Stomach (tissue), 8 donors: ENCODE measurements at regions not wholly inside any gene's neighbourhood (a gene's known extent, or its start where the extent isn't known, plus 50 kb on each side); places are given as distances from the start of the nearest gene placed in this dataset.

Source experiments
- DNase-seq, 2 donors: peaks; one replicate each; pipeline versions ENCODE4 v3.0.0 to v3.0.0-alpha.2; 2013 to 2019
- H3K27ac ChIP-seq, 5 donors: fragments of 200-600 bp in 4 of 5; sonication (generic) in 4 of 5; one replicate each; pipeline ENCODE4 v1.5.1; 2013 to 2019; ENCODE audit warnings: mild to moderate bottlenecking in 1 of 5, moderate library complexity in 1 of 5
- H3K27me3 ChIP-seq, 3 donors: fragments of 200-600 bp; sonication (generic); one replicate each; pipeline ENCODE4 v1.5.1; 2017 to 2019; ENCODE audit warnings: mixed run types in 1 of 3
- H3K36me3 ChIP-seq, 4 donors: fragments of 200-600 bp; sonication (generic); 1 replicate in 3 of 4; 2 replicates in 1 of 4; pipeline ENCODE4 v1.5.1; 2016 to 2019
- H3K4me1 ChIP-seq, 4 donors: fragments of 200-600 bp; sonication (generic); one replicate each; pipeline ENCODE4 v1.5.1; 2016 to 2019
- H3K4me3 ChIP-seq, 4 donors: fragments of 200-600 bp; sonication (generic) in 3 of 4; one replicate each; pipeline ENCODE4 v1.5.1; 2016 to 2019; ENCODE audit warnings: mild to moderate bottlenecking in 1 of 4
- H3K9me3 ChIP-seq, 4 donors: fragments of 200-600 bp; sonication (generic); one replicate each; pipeline ENCODE4 v1.5.1; 2016 to 2019
- EP300 ChIP-seq: sonication (generic); formaldehyde crosslinking; IDR thresholded peaks from one replicate; pipeline ENCODE4 v1.6.1; 2017; ENCODE audit warnings: antibody characterized with exemption
- POLR2A ChIP-seq, 4 donors: fragments of 450-650 bp; IDR thresholded peaks; one replicate each; pipeline ENCODE4 v1.6.1; 2016; ENCODE audit warnings: antibody characterized with exemption in 4 of 4, control low read depth in 2 of 4, mild to moderate bottlenecking in 1 of 4, moderate library complexity in 1 of 4
- POLR2AphosphoS5 ChIP-seq, 3 donors: sonication (generic); formaldehyde crosslinking; IDR thresholded peaks; one replicate each; pipeline ENCODE4 v1.6.1; 2016; ENCODE audit warnings: antibody characterized with exemption in 3 of 3
- WGBS, 5 donors: extraction: QIAGEN DNeasy Blood & Tissue Kit in 3 of 5; methylation state at CpG; one replicate each; pipeline versions ENCODE4 v1.1.5 to v1.1.7; 2013 to 2018; 5-methylcytosine and 5-hydroxymethylcytosine counted together
- intact Hi-C: fragments of 100-400 bp; cut with DNase I; formaldehyde crosslinking; loops from one replicate; pipeline ENCODE4 v1.15.1; 2023; ENCODE audit warnings: low total_unique reads
- TF ChIP-seq, protein P1 (sequence below), 7 experiments: fragments of 450-650 bp in 4 of 7; fragments of 200-600 bp in 3 of 7; sonication (generic) in 3 of 7; IDR thresholded peaks; one replicate each; pipeline ENCODE4 v1.5.1; 2016 to 2019; ENCODE audit warnings: antibody characterized with exemption in 7 of 7, control low read depth in 2 of 7, mild to moderate bottlenecking in 1 of 7
- donor health status: healthy with polysubstance abuse.
- donor health status: Bipolar disorder and iron deficiency.
- donor health status: healthy.

DNA sequence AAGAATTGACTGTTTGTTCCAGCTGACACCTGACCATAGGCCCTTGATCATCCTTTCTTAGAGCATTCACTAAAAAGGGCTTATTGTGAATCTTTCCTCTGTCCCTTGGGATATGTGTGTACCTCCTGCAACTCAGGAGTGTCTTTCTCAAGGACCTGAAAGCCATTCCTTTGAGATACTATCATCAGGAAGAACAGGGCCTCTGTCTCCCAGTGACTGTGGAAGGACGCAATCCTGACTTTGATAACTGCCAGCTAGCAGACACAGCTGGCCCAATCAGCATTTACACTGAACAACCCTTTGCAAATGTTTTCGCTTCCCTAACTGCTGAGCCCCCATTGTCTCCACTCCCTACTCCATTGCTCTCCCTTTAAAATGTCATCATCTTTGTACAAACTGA is 144.4 kb downstream of the RMI1 start:
- H3K9me3 ChIP-seq: no peaks in the 10 kb centered on the region
- H3K36me3 ChIP-seq: no peaks in the 10 kb centered on the region
- no peak overlapping the region for H3K4me3 ChIP-seq
- intact Hi-C loops: no loop called here
- no peak for DNase-seq
- H3K27me3 ChIP-seq: no peaks in the 10 kb centered on the region
- peaks cover 0 to 22% (median 13%) of the 10 kb centered on the region in 4 donors for H3K4me1 ChIP-seq
- H3K27ac ChIP-seq: no peak overlapping the region
- WGBS, 5 donors: 89 to 100% (median 94%) methylated on average over 2 of the region's 2 CpGs
- TF ChIP-seq, protein P1, sequence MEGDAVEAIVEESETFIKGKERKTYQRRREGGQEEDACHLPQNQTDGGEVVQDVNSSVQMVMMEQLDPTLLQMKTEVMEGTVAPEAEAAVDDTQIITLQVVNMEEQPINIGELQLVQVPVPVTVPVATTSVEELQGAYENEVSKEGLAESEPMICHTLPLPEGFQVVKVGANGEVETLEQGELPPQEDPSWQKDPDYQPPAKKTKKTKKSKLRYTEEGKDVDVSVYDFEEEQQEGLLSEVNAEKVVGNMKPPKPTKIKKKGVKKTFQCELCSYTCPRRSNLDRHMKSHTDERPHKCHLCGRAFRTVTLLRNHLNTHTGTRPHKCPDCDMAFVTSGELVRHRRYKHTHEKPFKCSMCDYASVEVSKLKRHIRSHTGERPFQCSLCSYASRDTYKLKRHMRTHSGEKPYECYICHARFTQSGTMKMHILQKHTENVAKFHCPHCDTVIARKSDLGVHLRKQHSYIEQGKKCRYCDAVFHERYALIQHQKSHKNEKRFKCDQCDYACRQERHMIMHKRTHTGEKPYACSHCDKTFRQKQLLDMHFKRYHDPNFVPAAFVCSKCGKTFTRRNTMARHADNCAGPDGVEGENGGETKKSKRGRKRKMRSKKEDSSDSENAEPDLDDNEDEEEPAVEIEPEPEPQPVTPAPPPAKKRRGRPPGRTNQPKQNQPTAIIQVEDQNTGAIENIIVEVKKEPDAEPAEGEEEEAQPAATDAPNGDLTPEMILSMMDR (IDR thresholded peaks at IDR 0.05): no peak
- TF ChIP-seq EP300 (no peak), POLR2AphosphoS5 (IDR thresholded peaks at IDR 0.05) (no peak), POLR2A (IDR thresholded peaks at IDR 0.05) (no peak)

DNA sequence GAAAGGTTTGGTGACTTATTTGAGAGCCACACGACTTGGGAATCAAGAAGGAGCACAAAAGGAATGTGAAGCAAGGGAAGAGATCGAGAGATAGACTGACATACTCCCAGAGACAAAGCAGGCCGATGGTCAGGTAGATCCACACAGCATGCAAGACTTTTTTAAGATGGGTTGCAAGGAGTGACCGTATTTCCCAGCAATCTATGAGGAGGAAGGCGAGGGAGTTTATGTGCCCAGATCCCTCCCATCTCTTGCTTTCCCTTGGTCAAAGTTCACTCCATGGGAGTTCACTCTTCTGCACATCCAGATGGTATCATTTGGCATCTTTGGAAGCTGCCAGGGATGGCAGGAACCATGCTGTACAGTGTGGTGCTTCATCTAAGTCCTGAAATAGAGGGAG is 148.9 kb downstream of the RMI1 start:
- Histone ChIP-seq H3K4me3 (no peak overlapping the region), H3K4me1 (no peaks in the 10 kb centered on the region), H3K27ac (no peak overlapping the region), H3K27me3 (no peaks in the 10 kb centered on the region), H3K36me3 (no peaks in the 10 kb centered on the region), H3K9me3 (no peaks in the 10 kb centered on the region)
- intact Hi-C loops: no loop called here
- DNase-seq: no peak
- TF ChIP-seq POLR2AphosphoS5 (IDR thresholded peaks at IDR 0.05): no peak
- TF ChIP-seq POLR2A (IDR thresholded peaks at IDR 0.05): no peak
- TF ChIP-seq EP300: no peak
- TF ChIP-seq, protein P1 (IDR thresholded peaks at IDR 0.05): no peak
- WGBS, 5 donors: 56 to 69% (median 67%) methylated on average over 5 of the region's 5 CpGs

DNA sequence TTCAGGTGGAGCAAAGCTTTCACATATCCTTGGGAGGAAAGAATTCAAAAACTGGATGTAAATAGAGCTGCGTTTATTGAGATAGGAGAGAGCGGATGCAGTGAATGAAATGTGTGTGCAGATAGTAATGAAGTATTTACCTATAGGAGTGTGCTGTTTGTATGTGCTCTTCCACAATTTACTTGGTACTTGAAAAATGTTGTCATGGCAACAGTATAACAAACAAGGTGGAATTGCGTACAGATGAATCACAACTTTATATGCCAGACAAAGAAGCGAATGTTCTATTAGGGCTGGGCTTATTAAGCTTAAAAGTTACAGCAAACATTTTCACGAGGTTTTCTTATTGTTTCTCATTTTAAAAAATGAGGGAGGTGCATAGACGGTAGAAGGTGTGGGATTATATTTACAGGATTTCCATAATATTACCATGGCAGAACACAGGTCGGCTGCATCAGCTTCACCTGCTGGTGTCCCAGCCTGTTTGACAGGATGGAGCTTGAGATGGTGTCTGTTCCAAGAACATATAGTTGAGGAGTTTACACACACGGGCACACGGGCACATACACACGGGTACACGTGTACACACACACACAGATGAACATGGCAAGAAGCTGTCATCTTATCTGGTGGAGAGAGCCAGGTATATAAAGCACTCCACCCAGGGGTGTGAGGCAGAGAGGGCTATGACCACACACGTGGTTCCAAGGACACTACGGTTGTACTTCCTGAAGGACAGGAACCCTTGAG is 155.7 kb downstream of the RMI1 start:
- DNase-seq: peak in 1 of 2 donors; percentile 53
- Histone ChIP-seq H3K4me1 (peaks cover 0 to 29% (median 26%) of the 10 kb centered on the region in 4 donors), H3K27ac (peak overlapping the region in 2 of 5 donors; percentile 32 to 38), H3K27me3 (peaks cover 0 to 14% (median 6%) of the 10 kb centered on the region in 3 donors), H3K4me3 (no peak overlapping the region), H3K36me3 (no peaks in the 10 kb centered on the region), H3K9me3 (no peaks in the 10 kb centered on the region)
- intact Hi-C loops: no loop called here
- WGBS, 5 donors: 39 to 47% (median 45%) methylated on average over 13 of the region's 13 CpGs
- TF ChIP-seq EP300 (no peak), POLR2AphosphoS5 (IDR thresholded peaks at IDR 0.05) (no peak), POLR2A (IDR thresholded peaks at IDR 0.05) (no peak)
- TF ChIP-seq, protein P1 (IDR thresholded peaks at IDR 0.05): no peak

DNA sequence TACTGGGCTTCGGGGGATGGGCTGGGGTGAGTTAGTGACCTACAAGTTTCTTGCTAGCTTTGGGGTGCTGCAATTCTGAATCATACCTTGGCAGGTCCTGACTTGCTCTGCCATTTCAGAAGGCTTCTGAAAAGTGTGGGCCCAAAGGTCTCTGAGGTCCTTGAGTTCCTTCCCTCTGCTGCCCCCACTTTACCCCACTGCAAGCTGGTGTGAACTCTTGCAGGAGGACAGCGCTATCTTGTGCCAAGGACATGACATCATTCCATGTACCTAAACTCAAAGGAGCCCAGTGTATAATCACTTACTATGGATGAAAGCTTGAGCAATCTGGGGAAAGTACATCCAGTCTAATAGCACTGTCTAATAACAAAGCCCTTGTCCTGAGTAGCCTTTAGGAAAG is 157.4 kb downstream of the RMI1 start:
- Histone ChIP-seq H3K4me1 (peaks cover 0 to 30% (median 26%) of the 10 kb centered on the region in 4 donors), H3K36me3 (no peaks in the 10 kb centered on the region), H3K27me3 (peaks cover 0 to 29% (median 6%) of the 10 kb centered on the region in 3 donors), H3K4me3 (no peak overlapping the region), H3K9me3 (no peaks in the 10 kb centered on the region), H3K27ac (peak overlapping the region in 1 of 5 donors; percentile 20)
- 80 to 94% (median 88%) methylated on average over 2 of the region's 2 CpGs for WGBS, 5 donors
- TF ChIP-seq EP300: no peak
- no peak for TF ChIP-seq POLR2AphosphoS5 (IDR thresholded peaks at IDR 0.05)
- TF ChIP-seq, protein P1 (IDR thresholded peaks at IDR 0.05): no peak
- TF ChIP-seq POLR2A (IDR thresholded peaks at IDR 0.05): no peak
- DNase-seq: no peak
- intact Hi-C loops: no loop called here
